H9 (cell line): ENCODE measurements at regions not wholly inside any gene's neighbourhood (a gene's known extent, or its start where the extent isn't known, plus 50 kb on each side); places are given as distances from the start of the nearest gene placed in this dataset.

ENCODE experiments used
- DNase-seq: peaks from one replicate; pipeline ENCODE4 v3.0.0-alpha.2; 2017
- H2AFZ ChIP-seq: one replicate; pipeline ENCODE4 v1.6.1; 2013; ENCODE audit warnings: mild to moderate bottlenecking, low read length, control low read depth, moderate library complexity
- H2AK5ac ChIP-seq: 2 replicates; pipeline ENCODE4 v1.6.1; 2013; ENCODE audit warnings: low read length, control low read depth, mixed read lengths; ENCODE audit not compliant: insufficient read length
- H2BK120ac ChIP-seq: one replicate; pipeline ENCODE4 v1.6.1; 2013; ENCODE audit warnings: low read depth, mild to moderate bottlenecking, low read length, control low read depth, inconsistent platforms; ENCODE audit not compliant: poor library complexity, severe bottlenecking
- H2BK12ac ChIP-seq: 2 replicates; pipeline ENCODE4 v1.6.1; 2013; ENCODE audit warnings: low read length, control low read depth, mixed read lengths, low read depth; ENCODE audit not compliant: insufficient read length
- H2BK15ac ChIP-seq: 2 replicates; pipeline ENCODE4 v1.6.1; 2013; ENCODE audit warnings: low read depth, low read length, control low read depth
- H2BK20ac ChIP-seq: one replicate; pipeline ENCODE4 v1.6.1; 2013; ENCODE audit warnings: low read depth, mild to moderate bottlenecking, low read length, control low read depth, inconsistent platforms; ENCODE audit not compliant: poor library complexity, severe bottlenecking
- H2BK5ac ChIP-seq: 2 replicates; pipeline ENCODE4 v1.6.1; 2013; ENCODE audit warnings: low read length, control low read depth, mixed read lengths; ENCODE audit not compliant: insufficient read length
- H3K14ac ChIP-seq: 2 replicates; pipeline ENCODE4 v1.6.1; 2013; ENCODE audit warnings: low read length, control low read depth; ENCODE audit not compliant: insufficient read depth
- H3K18ac ChIP-seq: 2 replicates; pipeline ENCODE4 v1.6.1; 2013; ENCODE audit warnings: low read depth, mild to moderate bottlenecking, mixed read lengths, low read length, control low read depth; ENCODE audit not compliant: insufficient read length
- H3K23ac ChIP-seq: 2 replicates; pipeline ENCODE4 v1.6.1; 2013; ENCODE audit warnings: low read length, control low read depth, mixed read lengths, low read depth; ENCODE audit not compliant: insufficient read length
- H3K23me2 ChIP-seq: 2 replicates; pipeline ENCODE4 v1.6.1; 2013; ENCODE audit warnings: low read depth, mild to moderate bottlenecking, mixed read lengths, low read length, control low read depth; ENCODE audit not compliant: insufficient read length, poor library complexity, severe bottlenecking
- H3K27ac ChIP-seq: 2 replicates; pipeline ENCODE4 v1.5.1; 2013; ENCODE audit warnings: low read length, control low read depth, mixed read lengths, low read depth; ENCODE audit not compliant: insufficient read length
- H3K27me3 ChIP-seq: 2 replicates; pipeline ENCODE4 v1.6.1; 2013; ENCODE audit warnings: low read length, control low read depth, inconsistent platforms; ENCODE audit not compliant: insufficient read depth
- H3K4ac ChIP-seq: 2 replicates; pipeline ENCODE4 v1.6.1; 2013; ENCODE audit warnings: low read depth, mild to moderate bottlenecking, control low read depth, inconsistent platforms, low read length, moderate library complexity
- H3K4me1 ChIP-seq: 2 replicates; pipeline ENCODE4 v1.6.1; 2013; ENCODE audit warnings: low read length, control low read depth, inconsistent platforms; ENCODE audit not compliant: insufficient read depth
- H3K4me2 ChIP-seq: 2 replicates; pipeline ENCODE4 v1.6.1; 2013; ENCODE audit warnings: low read length, control low read depth, mixed read lengths; ENCODE audit not compliant: insufficient read length, insufficient read depth
- H3K56ac ChIP-seq: 2 replicates; pipeline ENCODE4 v1.6.1; 2013; ENCODE audit warnings: low read depth, mild to moderate bottlenecking, mixed read lengths, low read length, control low read depth; ENCODE audit not compliant: insufficient read length
- H3K79me1 ChIP-seq: 2 replicates; pipeline ENCODE4 v1.6.1; 2013; ENCODE audit warnings: low read depth, mild to moderate bottlenecking, moderate library complexity, low read length, control low read depth, inconsistent platforms; ENCODE audit not compliant: insufficient read depth, poor library complexity, severe bottlenecking
- H3K79me2 ChIP-seq: 2 replicates; pipeline ENCODE4 v1.6.1; 2013; ENCODE audit warnings: low read length, control low read depth, inconsistent platforms; ENCODE audit not compliant: insufficient read depth
- H3K9ac ChIP-seq: 2 replicates; pipeline ENCODE4 v1.6.1; 2013; ENCODE audit warnings: low read length, control low read depth, mixed read lengths; ENCODE audit not compliant: insufficient read length; ENCODE audit errors: extremely low read depth
- H3K9me3 ChIP-seq: one replicate; pipeline ENCODE4 v1.6.1; 2013; ENCODE audit warnings: low read depth, low read length, inconsistent platforms; ENCODE audit not compliant: control insufficient read depth
- H3T11ph ChIP-seq: one replicate; pipeline ENCODE4 v1.6.1; 2013; ENCODE audit warnings: mild to moderate bottlenecking, low read length, control low read depth, inconsistent platforms
- H4K20me1 ChIP-seq: one replicate; pipeline ENCODE4 v1.6.1; 2013; ENCODE audit not compliant: control insufficient read depth, insufficient read length, insufficient read depth
- H4K5ac ChIP-seq: 2 replicates; pipeline ENCODE4 v1.6.1; 2013; ENCODE audit warnings: low read depth, mild to moderate bottlenecking, mixed read lengths, low read length, control low read depth; ENCODE audit not compliant: insufficient read length
- H4K8ac ChIP-seq: replicated peaks from 2 replicates; pipeline ENCODE4 v1.6.1; 2013; ENCODE audit warnings: low read length, control low read depth, mixed read lengths, low read depth; ENCODE audit not compliant: insufficient read length
- H4K91ac ChIP-seq: 2 replicates; pipeline ENCODE4 v1.6.1; 2013; ENCODE audit warnings: low read depth, mild to moderate bottlenecking, moderate library complexity, mixed read lengths, low read length, control low read depth; ENCODE audit not compliant: insufficient read length
- H3K27ac Mint-ChIP-seq, 3 experiments: 2 replicates in 2 of 3; 3 replicates in 1 of 3; pipeline ENCODE4 v1.8.0; 2020 to 2021; ENCODE audit warnings: mixed read lengths in 3 of 3, mild to moderate bottlenecking in 1 of 3, moderate library complexity in 1 of 3
- H3K27me3 Mint-ChIP-seq: 2 replicates; pipeline ENCODE4 v1.8.0; 2021; ENCODE audit warnings: low read depth, mild to moderate bottlenecking, moderate library complexity, mixed read lengths
- H3K36me3 Mint-ChIP-seq, 3 experiments: 2 replicates in 2 of 3; 3 replicates in 1 of 3; pipeline ENCODE4 v1.8.0; 2020 to 2021; ENCODE audit warnings: low read depth in 3 of 3, mixed read lengths in 3 of 3; ENCODE audit not compliant: insufficient read depth in 1 of 3
- H3K4me1 Mint-ChIP-seq, 2 experiments: 2 replicates each; pipeline ENCODE4 v1.8.0; 2020; ENCODE audit warnings: mixed read lengths in 2 of 2
- H3K4me3 Mint-ChIP-seq, 2 experiments: 2 replicates in 1 of 2; 3 replicates in 1 of 2; pipeline ENCODE4 v1.8.0; 2020 to 2021; ENCODE audit warnings: mild to moderate bottlenecking in 2 of 2, mixed read lengths in 2 of 2, moderate library complexity in 1 of 2
- H3K9me3 Mint-ChIP-seq, 2 experiments: 2 replicates in 1 of 2; 3 replicates in 1 of 2; pipeline ENCODE4 v1.8.0; 2020; ENCODE audit warnings: mild to moderate bottlenecking in 2 of 2, mixed read lengths in 2 of 2, moderate library complexity in 1 of 2
- WGBS: extraction: QIAGEN DNeasy Blood & Tissue Kit; methylation state at CpG from one replicate; pipeline ENCODE4 v1.1.7; 2013; ENCODE audit warnings: missing lambda C conversion rate, low lambda C conversion rate, mixed read lengths; ENCODE audit not compliant: insufficient read length; ENCODE audit errors: extremely low coverage; 5-methylcytosine and 5-hydroxymethylcytosine counted together
- TF ChIP-seq, protein P1 (sequence below): fragments of 200-600 bp; sonication (generic); conservative IDR thresholded peaks from 3 replicates; pipeline ENCODE4 v1.8.0; 2021; ENCODE audit warnings: antibody characterized with exemption, mild to moderate bottlenecking

DNA sequence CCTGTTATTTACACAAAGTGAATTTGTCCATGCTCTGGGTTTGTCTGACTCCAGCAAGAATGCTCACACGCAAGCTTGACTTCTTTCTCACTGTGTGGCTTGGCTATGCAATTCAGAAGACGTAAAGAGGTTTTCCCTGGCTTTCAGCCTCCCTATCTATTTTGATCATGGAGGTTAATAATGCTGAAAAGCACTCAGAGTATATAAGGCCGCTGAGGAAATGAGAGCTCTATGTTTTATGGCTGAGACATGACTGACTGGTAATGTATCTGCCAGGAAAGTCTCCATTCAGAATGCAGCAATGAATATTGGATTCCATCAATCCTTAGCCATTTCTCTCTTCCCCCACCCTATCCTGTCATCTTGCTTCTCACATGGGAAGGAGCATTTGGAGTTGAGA, 417.3 kb downstream of the DMAC1 start:
- Mint-ChIP-seq H3K27me3 (no peaks in the 10 kb centered on the region), H3K4me1 (peaks cover 0 to 4% of the 10 kb centered on the region in 2 experiments; a peak in 1 of 4 replicates), H3K4me3 (no peak overlapping the region), H3K27ac (no peak overlapping the region), H3K36me3 (no peaks in the 10 kb centered on the region), H3K9me3 (no peaks in the 10 kb centered on the region)
- H3K23ac ChIP-seq: no peak overlapping the region
- H3K9ac ChIP-seq: no peak overlapping the region
- no peaks in the 10 kb centered on the region for H3K23me2 ChIP-seq
- H2BK120ac ChIP-seq: no peak overlapping the region
- no peak overlapping the region for H3K14ac ChIP-seq
- H3K9me3 ChIP-seq: no peaks in the 10 kb centered on the region
- H2AK5ac ChIP-seq: no peak overlapping the region
- no peak overlapping the region for H2BK20ac ChIP-seq
- H3K27ac ChIP-seq: no peak overlapping the region
- WGBS: no CpG with 5 or more reads among the region's 3 CpGs
- H3K27me3 ChIP-seq: no peaks in the 10 kb centered on the region
- no peak overlapping the region for H2BK15ac ChIP-seq
- H3K56ac ChIP-seq: no peak overlapping the region
- no peaks in the 10 kb centered on the region for H3K79me2 ChIP-seq
- H4K91ac ChIP-seq: no peak overlapping the region
- no peak overlapping the region for H2BK12ac ChIP-seq
- H3K4me2 ChIP-seq: no peak overlapping the region
- no peak overlapping the region for H2AFZ ChIP-seq
- no peaks in the 10 kb centered on the region for H3K4me1 ChIP-seq
- no peak for DNase-seq
- no peak overlapping the region for H3T11ph ChIP-seq
- no peak overlapping the region for H3K4ac ChIP-seq
- no peak overlapping the region for H3K18ac ChIP-seq
- no peak overlapping the region for H2BK5ac ChIP-seq
- H3K79me1 ChIP-seq: no peaks in the 10 kb centered on the region
- H4K5ac ChIP-seq: no peak overlapping the region
- TF ChIP-seq, protein P1, sequence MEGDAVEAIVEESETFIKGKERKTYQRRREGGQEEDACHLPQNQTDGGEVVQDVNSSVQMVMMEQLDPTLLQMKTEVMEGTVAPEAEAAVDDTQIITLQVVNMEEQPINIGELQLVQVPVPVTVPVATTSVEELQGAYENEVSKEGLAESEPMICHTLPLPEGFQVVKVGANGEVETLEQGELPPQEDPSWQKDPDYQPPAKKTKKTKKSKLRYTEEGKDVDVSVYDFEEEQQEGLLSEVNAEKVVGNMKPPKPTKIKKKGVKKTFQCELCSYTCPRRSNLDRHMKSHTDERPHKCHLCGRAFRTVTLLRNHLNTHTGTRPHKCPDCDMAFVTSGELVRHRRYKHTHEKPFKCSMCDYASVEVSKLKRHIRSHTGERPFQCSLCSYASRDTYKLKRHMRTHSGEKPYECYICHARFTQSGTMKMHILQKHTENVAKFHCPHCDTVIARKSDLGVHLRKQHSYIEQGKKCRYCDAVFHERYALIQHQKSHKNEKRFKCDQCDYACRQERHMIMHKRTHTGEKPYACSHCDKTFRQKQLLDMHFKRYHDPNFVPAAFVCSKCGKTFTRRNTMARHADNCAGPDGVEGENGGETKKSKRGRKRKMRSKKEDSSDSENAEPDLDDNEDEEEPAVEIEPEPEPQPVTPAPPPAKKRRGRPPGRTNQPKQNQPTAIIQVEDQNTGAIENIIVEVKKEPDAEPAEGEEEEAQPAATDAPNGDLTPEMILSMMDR: no peak
- H4K20me1 ChIP-seq: no peaks in the 10 kb centered on the region
- H4K8ac ChIP-seq: no peak overlapping the region
